GM23248 (cell line): ENCODE measurements at regions not wholly inside any gene's neighbourhood (a gene's known extent, or its start where the extent isn't known, plus 50 kb on each side); places are given as distances from the start of the nearest gene placed in this dataset.

ENCODE experiments used
- EZH2 ChIP-seq: fragments of 200-600 bp; sonication (generic); IDR thresholded peaks from 2 replicates; pipeline ENCODE4 v1.6.1; 2018; ENCODE audit warnings: antibody characterized with exemption, mild to moderate bottlenecking; ENCODE audit not compliant: insufficient read depth, poor library complexity, severe bottlenecking
- EZH2phosphoT487 ChIP-seq: fragments of 200-600 bp; sonication (generic); IDR thresholded peaks from 2 replicates; pipeline ENCODE4 v1.6.1; 2018; ENCODE audit warnings: antibody characterized with exemption, moderate library complexity, mild to moderate bottlenecking, low read depth; ENCODE audit not compliant: insufficient read depth

DNA sequence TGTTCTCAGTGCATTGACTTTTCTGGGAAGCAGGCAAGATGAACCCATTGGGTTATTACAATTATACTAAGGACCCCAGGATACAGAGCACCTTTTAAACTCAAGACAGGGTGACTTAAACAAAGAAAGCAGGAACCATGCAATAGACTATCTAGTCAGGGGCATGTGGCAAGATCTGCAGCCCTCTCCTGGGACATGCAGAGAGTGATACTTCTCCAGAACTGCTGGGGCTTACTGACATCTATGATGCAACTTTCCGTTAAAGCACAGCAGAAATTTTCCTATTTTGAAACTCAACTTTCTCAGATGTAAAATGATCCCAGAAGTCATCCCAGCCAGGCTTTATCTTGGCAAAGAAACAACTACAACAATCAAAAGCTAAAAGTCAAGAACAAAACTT lies 162.2 kb upstream of the HNMT start:
- TF ChIP-seq EZH2 (no peak), EZH2phosphoT487 (no peak)
